ENCODE measurements at regions not wholly inside any gene's neighbourhood (a gene's known extent, or its start where the extent isn't known, plus 50 kb on each side); places are given as distances from the start of the nearest gene placed in this dataset.

- Histone ChIP-seq H3K4me3 (no peak overlapping the region), H3K27me3 (no peaks in the 10 kb centered on the region), H3K4me1 (peaks cover 0 to 2% of the 10 kb centered on the region in 2 donors), H3K9me3 (no peaks in the 10 kb centered on the region), H3K27ac (no peak overlapping the region), H3K36me3 (no peaks in the 10 kb centered on the region)
- no peak for DNase-seq (ENCODE audit: low spot score in 2 of 2)
- intact Hi-C loops (cut with DNase I) = no loop called here
- TF ChIP-seq CTCF (IDR thresholded peaks at IDR 0.05) = no peak
Measured at GRCh38 chr5:143887903-143888665, 76.1 kb downstream of the HMHB1 start.

GRCh38 chr5:143888912-143889311 is 77.0 kb downstream of the HMHB1 start:
- Histone ChIP-seq H3K4me3 (no peak overlapping the region), H3K27me3 (no peaks in the 10 kb centered on the region), H3K9me3 (no peaks in the 10 kb centered on the region), H3K36me3 (no peaks in the 10 kb centered on the region), H3K4me1 (peaks cover 0 to 2% of the 10 kb centered on the region in 2 donors), H3K27ac (no peak overlapping the region)
- no peak for TF ChIP-seq CTCF (IDR thresholded peaks at IDR 0.05)
- intact Hi-C loops (cut with DNase I) = no loop called here
- DNase-seq (ENCODE audit: low spot score in 2 of 2) = no peak

GRCh38 chr5:143889986-143890385 is 78.0 kb downstream of the HMHB1 start:
- intact Hi-C loops (cut with DNase I) = no loop called here
- Histone ChIP-seq H3K4me3 (no peak overlapping the region), H3K27me3 (no peaks in the 10 kb centered on the region), H3K27ac (no peak overlapping the region), H3K9me3 (no peaks in the 10 kb centered on the region), H3K36me3 (no peaks in the 10 kb centered on the region), H3K4me1 (peaks cover 0 to 2% of the 10 kb centered on the region in 2 donors)
- no peak for DNase-seq (ENCODE audit: low spot score in 2 of 2)
- TF ChIP-seq CTCF (IDR thresholded peaks at IDR 0.05) = no peak

- H3K27ac ChIP-seq = no peak overlapping the region
- peaks cover 0 to 2% of the 10 kb centered on the region in 2 donors for H3K4me1 ChIP-seq
- no peaks in the 10 kb centered on the region for H3K27me3 ChIP-seq
- H3K9me3 ChIP-seq = no peaks in the 10 kb centered on the region
- H3K4me3 ChIP-seq = no peak overlapping the region
- intact Hi-C loops (cut with DNase I) = no loop called here
- TF ChIP-seq CTCF (IDR thresholded peaks at IDR 0.05) = no peak
- H3K36me3 ChIP-seq = no peaks in the 10 kb centered on the region
- no peak for DNase-seq (ENCODE audit: low spot score in 2 of 2)
Measured at GRCh38 chr5:143890487-143890886, 78.5 kb downstream of the HMHB1 start.

- Histone ChIP-seq H3K4me1 (no peaks in the 10 kb centered on the region), H3K9me3 (no peaks in the 10 kb centered on the region), H3K27me3 (no peaks in the 10 kb centered on the region), H3K4me3 (no peak overlapping the region), H3K36me3 (no peaks in the 10 kb centered on the region), H3K27ac (no peak overlapping the region)
- no peak for DNase-seq (ENCODE audit: low spot score in 2 of 2)
- intact Hi-C loops (cut with DNase I) = no loop called here
- no peak for TF ChIP-seq CTCF (IDR thresholded peaks at IDR 0.05)
Measured at GRCh38 chr5:143892271-143892670, 80.3 kb downstream of the HMHB1 start.
